GM18511 (cell line): ENCODE measurements at regions not wholly inside any gene's neighbourhood (a gene's known extent, or its start where the extent isn't known, plus 50 kb on each side); places are given as distances from the start of the nearest gene placed in this dataset.
A peak's percentile ranks its signal among the peaks of the same experiment; 100 is the strongest.

Experiments
- ATAC-seq: cut with Tn5 transposase; IDR thresholded peaks from one replicate; pipeline ENCODE4 v1.9.1; 2021; ENCODE audit warnings: mild to moderate bottlenecking, moderate library complexity; ENCODE audit not compliant: unreplicated experiment

GRCh38 chr1:55706397-55706796 is 491.2 kb upstream of the USP24 start:
- no peak for ATAC-seq

DNA sequence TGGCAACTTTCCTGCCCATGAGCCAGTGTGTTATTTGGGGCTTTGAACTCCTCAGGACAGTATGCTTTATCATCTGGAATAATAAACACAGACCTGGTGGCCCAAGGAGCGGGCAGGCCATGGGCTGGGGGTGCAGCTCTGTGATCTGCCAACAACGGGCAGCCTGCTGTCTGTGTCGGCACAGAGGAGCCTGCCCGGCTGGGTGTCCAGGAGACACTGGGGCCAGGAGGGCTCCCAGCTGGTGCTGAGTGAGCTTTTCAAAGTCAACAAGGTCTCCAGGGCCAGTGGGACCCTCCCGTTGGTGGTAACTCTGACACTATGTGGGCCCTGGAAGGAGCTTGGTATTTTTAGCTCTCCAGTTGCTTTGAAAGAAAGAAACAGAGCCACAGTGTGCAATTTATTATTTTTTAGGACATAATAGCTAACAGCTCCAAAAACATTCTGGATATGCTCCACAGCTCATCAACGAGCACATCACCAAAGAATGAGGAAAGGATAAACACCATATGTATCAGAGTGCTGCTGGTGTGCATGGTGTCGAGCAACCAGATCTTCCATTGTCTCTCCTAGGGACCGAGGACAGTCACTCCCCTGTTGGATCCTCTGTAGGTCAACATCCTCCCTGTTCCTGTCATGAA is 488.7 kb upstream of the USP24 start:
- ATAC-seq: no peak

DNA sequence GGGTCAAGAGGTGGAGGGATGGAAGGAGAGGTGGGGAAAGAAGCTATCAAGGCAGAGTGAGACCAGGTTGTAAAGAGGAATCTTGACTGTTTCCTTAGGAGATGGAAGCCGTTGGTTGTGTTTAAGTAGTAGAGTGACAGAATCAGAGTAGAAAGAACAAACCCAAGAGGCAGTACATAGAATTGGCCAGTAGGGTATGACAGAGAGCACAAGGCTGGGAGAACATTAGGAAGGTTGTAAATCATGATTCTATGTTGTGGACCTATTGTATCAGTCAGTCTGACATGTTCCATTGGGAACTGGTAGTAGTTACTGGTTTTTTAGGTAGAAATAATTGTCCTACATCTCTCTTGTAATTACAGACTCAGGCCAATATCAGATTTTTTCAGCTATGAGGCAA is 486.9 kb upstream of the USP24 start:
- peak; percentile 93 for ATAC-seq

DNA sequence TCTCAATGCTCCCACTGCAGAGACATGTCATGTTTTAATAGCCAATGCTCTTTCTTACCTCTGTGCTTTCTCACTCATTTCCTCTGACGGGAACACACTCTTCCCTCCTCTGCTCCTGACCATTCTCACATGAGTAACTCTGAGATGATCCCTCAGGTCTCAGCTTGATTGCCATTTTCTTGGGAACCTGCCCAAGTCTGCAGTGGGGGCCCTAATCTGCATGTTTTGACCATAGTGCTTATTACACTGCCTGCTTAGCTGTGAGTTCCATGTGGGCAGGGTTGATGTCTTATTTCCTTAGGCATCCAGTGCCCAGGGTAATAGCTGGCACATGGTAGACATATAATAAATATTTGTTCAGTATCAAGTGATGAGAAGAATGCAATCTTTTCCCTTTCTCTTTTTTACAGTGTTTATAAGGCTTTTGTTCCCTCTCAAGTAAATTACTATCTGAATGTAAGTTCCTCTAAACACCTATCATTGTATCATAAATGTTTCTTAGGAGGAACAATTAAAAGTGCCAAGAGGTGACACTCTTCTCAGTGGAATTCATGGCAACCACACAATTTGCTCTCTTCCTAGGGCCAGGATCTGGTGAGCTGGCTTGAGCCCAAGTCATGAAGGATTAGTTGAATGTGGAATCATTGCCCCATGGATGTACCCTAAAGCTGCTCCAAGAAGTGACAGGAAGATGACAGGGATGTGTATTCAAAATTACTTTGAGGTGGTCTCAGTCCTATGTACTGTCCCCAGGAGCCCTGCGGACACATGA is 485.4 kb upstream of the USP24 start:
- ATAC-seq: no peak

GRCh38 chr1:55699228-55699627 is 484.1 kb upstream of the USP24 start:
- ATAC-seq: no peak

- ATAC-seq: no peak
Observed at GRCh38 chr1:55697997-55698535, 482.9 kb upstream of the USP24 start.

DNA sequence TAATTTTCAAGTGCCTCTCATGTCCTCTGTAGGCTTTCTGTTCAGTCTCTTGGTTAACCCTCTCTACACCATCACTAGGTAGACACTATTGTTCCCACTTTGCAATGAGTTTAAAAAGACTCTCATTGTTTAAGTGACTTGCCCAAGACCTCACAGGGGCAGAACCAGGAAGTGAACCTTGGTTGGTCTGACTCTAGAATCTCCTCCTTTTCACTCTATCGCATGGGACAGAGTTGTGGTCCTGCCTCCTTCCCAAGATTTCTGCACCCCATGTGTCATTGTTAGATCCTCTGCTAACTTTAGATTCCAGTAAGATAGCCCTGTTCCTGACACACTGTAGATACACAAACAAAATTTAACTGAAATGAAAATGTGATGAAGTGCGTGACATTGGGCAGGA is 481.7 kb upstream of the USP24 start:
- no peak for ATAC-seq

DNA sequence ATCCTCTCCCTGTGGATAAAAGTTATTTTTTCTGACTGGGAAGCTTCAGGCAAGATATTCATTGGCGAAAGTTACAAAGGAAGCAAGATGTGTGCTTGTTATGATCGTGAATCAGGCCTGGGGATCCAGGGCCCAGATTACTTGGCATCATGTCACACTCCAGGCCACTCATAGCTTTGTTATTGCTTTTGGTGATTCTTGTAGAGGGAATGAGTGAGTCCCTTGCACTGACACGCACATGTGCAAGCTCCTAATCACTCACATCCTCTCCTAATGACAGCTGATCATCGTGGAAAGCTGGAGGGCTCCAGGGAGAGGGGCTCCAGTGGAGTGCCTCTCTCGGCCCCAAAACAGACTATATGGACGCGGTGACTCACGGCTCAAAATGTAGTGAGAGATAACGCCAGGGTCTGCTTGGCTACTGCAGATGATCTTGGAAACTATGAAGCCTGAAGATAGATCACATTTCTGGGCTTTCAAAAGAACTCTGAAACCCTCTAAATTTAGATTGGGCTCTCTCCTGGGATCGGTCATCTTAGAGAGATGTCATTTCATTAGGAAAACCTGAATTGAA is 481.1 kb upstream of the USP24 start:
- ATAC-seq: no peak

- ATAC-seq: no peak
Observed at GRCh38 chr1:55695552-55695951, 480.4 kb upstream of the USP24 start.

- no peak for ATAC-seq
Observed at GRCh38 chr1:55695151-55695550, 480.0 kb upstream of the USP24 start.

DNA sequence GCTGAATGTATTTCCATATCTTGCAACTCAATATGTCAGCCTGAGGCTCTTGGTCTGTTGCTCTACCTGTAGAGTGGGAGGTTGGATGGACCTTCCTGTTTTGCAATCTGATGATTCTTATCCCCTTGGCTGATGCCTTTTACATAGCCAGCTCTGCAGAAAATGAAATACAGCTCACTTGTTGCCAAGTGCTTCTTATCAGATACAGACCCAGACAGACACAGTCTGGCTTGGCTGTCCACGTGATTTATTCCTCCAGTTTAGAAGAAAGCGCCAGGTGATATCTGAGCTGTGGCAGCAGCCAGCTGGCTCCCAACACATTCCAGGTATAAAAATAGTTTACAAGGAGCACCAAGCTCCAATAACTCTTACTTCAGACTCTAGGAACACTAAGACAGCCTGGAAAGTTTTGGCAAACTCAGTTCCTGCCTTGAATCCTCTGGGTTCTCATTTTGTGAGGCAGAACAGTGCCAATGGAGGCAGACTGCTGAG is 479.2 kb upstream of the USP24 start:
- no peak for ATAC-seq

- ATAC-seq: no peak
Observed at GRCh38 chr1:55692726-55693125, 477.6 kb upstream of the USP24 start.

GRCh38 chr1:55690366-55690765 is 475.2 kb upstream of the USP24 start:
- no peak for ATAC-seq

DNA sequence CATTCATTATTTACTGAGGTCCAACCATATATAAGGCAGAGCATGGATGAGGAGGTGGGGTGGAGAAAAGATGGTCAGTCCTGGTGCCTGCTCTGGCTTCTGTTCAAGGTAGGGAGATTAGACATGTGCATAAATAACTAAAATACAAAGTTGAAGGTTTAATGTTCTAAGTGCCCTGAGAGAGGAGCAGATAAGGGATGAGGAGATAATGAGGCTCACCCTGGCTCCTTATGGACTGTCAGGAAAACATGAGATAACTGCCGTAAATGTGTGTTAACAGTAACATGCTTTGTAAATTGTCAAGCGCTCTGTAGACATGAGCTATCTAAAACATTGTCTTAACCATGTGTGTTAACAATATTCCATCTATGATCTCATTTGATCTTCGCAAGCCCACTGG is 474.6 kb upstream of the USP24 start:
- ATAC-seq: no peak

DNA sequence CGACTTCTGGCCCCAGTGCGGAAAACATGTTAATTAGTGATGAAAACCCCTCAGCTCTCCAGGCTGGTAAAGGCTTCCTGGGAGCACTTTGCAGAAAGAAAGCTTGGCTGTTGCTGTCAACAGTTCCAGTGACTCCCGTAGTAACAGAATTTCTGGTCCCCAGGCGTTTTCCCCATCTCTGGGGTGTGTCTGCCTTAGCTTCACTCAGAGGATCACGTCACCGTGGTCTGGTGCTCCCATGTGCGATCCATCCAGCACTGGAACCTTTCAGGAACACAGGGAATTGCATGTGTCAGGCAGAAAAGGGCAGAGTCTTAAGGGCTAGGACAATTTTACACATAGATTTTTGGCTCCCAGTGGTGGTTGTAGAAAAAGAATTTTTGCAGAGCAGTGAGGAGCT is 470.4 kb upstream of the USP24 start:
- ATAC-seq: no peak

GRCh38 chr1:55684131-55684650 is 469.0 kb upstream of the USP24 start:
- no peak for ATAC-seq

DNA sequence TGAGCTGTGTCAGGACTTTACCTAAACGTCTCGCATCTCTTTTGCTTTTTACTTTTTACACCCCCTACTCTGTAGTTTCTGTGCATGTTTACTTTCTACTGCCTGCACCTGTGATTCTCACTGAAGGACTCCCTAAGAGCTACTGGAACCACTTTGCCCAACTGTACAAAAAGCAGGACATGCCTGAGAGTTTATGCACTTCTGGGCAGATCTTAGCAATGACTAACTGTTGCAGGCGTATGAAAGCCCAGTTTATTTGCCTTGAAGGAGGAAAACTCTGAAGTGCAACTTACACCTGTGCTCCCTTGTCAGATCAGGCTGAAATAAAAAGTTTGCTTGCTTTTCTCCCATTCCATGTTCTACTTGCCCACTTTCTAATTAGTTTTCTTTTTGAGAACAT is 467.0 kb upstream of the USP24 start:
- no peak for ATAC-seq

- no peak for ATAC-seq
Observed at GRCh38 chr1:55679971-55680370, 464.8 kb upstream of the USP24 start.

- ATAC-seq: no peak
Observed at GRCh38 chr1:55673416-55673815, 458.3 kb upstream of the USP24 start.

- ATAC-seq: no peak
Observed at GRCh38 chr1:55670331-55671082, 455.3 kb upstream of the USP24 start.

GRCh38 chr1:55669293-55669692 is 454.1 kb upstream of the USP24 start:
- no peak for ATAC-seq
